GM21723 (cell line): ENCODE measurements at regions not wholly inside any gene's neighbourhood (a gene's known extent, or its start where the extent isn't known, plus 50 kb on each side); places are given as distances from the start of the nearest gene placed in this dataset.
A peak's percentile ranks its signal among the peaks of the same experiment; 100 is the strongest.
"Not testable (repeated sequence)": the region's sequence is repeated elsewhere in the genome, so short reads cannot be mapped to it uniquely, and the experiment has no call there.

ENCODE experiments used
- ATAC-seq: cut with Tn5 transposase; IDR thresholded peaks from one replicate; pipeline ENCODE4 v1.9.1; 2021; ENCODE audit warnings: mild to moderate bottlenecking, moderate library complexity; ENCODE audit not compliant: unreplicated experiment

DNA sequence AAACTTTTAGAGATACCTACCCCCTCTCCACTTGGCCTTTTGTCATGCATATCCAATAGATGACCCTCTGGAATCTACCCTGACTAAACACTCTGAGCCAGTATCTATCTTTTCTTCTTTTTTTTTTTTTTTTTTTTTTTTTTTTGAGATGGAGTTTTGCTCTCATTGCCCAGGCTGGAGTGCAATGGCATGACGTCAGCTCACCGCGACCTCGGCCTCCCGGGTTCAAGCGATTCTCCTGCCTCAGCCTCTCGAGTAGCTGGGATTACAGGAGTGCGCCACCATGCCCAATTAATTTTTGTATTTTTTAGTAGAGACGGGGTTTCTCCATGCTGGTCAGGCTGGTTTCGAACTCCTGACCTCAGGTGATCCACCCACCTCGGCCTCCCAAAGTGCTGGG, 50.8 kb upstream of the GRIN2B start:
- not testable (repeated sequence) for ATAC-seq

DNA sequence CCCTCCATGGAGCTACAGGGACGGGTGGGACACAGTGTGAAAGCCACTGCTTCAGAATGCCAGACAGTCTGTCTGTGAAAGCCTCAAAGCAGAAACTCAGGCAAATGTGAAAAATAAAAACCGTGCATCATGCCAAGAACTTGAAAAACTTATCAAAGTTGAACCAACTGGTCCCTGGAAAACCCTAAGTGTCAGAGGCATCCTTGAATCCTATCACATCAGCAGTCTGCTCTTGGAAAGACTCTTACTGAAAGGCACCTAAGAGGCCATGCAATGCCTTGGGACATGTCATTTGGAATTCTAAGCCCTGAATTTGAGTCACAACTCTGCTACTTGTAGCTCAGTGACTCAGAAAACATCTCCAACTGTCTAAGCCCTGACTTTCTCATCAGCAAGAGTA, 62.4 kb upstream of the GRIN2B start:
- ATAC-seq = no peak

DNA sequence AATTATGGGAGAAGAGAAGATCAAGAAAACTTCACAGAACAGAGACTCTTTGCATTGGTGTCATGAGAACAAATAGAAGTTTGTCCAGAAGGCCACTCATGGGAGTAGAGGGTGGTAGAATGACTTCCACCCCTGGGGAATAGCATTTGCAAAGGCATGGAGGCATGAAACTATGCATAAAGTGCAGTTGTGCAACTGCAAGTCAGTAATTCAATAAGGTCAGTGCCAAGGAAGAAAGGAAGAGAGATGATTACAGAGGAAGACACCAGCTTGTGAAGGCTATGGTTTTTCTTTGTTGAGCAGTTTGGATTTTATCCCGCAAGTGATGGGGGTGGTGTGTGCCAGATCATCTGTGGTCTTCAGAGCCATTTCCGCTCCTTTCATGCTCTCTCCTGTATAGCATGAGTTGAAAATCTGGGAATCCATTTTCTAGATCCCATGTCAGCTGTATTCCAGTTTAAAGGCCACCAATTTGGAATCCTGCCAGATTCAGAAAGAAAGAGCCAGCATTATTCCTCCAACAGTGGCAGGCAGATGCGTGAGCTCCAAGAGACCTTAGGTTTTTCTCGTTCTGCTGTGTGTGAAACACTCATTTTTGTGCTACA, 67.6 kb upstream of the GRIN2B start:
- no peak for ATAC-seq

DNA sequence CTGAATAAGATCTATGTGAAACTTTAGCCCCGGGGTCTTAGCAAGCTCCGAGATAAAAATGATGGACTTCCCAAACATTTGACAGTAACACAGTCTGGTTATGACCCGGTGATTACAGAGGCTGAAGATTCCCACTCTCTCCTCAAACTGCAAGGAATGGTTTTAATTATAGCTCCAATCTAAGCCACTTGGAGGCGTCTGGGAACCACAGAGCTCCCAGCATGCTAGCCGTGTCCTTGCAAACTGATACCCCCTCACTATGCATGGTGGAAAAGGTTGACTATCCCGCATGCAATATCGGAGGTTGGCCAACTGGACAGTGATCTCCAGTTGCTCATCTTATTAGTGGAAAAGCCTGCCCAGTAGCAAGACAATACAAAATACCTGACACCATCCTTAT, 76.5 kb upstream of the GRIN2B start:
- no peak for ATAC-seq

DNA sequence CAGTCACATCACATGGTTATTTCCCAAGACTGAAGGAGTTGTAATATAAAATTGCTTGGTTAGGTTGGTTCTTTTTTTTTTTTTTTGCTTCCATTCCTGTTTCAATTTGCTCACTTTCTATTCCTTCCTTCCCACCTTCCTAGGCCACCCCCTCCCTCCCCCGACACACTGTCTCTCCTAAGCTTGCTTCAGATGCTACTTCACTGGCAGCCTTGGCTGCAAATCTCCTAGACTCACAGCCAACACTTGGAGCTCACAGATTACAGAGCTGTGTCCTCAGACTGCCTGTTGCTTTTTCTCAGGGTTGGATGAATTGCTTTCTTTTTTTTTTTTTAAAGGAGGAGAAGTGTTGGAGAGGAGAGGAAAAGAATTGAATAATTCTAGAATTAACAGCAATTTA, 77.3 kb upstream of the GRIN2B start:
- no peak for ATAC-seq

DNA sequence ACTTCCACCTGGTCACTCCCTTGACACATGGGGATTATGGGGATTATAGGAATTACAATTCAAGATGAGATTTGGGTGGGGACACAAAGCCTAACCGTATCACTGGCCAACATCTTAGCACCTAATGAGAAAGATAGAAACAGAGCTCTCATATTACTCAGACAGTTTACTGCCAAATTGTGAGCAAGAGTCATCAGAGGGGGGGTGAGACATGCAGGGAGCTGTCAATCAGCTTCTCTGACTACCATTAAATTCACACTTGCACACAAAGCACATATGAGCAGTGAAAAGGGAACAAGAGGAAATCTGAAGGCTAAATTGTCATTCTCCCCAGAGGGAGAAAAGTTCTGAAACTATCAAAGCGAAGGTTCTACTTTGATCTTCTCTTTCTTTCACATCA, 78.1 kb upstream of the GRIN2B start:
- ATAC-seq = no peak

DNA sequence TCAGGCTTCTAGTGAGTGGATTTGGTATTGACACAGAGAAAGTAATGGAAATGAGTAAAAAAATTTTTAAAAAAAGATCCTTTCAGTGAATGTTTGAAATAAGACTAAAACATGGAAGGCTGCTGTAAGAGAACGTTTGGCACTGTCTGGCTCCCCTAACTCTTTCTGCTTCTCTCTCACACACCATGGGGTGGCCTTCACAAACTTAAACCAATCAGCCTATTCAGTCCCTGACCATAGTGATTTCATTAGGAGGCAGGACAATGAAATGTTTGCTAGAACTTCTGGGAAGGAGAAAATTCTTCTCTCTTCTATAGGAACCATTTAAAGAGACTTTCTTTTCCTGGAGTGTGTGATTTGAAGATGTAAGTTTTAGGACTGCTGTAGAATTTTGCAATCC, 84.2 kb upstream of the GRIN2B start:
- no peak for ATAC-seq

DNA sequence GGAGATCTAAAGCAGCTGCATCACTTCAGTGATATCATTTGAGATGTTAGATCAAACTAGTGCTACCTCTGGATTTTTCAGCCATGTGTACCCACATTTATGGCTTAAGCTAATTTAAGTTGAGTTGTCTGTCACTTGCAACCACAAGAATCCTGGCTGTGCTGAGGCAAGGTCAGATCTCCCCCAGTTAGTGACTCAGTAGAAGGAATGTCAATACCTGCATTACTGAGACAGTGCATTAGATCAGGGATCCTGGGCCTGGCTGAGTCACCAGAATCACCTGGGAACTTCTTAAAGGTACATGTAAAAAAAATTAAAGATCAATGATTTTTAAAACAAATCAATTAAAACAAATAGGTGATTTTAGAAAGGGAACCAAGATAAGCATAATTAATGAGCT, 84.6 kb upstream of the GRIN2B start:
- no peak for ATAC-seq

DNA sequence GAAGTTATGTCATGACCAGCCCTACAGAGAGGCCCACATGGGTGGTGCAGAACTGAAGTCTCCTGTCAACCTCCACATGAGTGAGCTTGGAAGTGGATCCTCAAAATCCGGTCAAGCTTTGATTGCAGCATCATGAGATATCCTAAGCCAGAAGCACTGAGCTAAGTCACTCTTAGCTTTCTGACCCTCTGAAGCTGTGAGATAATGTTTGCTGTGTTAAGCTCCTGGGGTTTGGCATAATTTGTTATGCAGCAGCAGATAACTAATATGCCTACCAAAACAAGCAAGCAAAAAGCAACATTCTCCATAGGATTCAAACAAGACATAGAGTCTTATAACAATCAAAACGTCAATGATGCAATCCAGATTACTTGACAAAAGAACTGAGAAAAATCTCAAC, 87.6 kb upstream of the GRIN2B start:
- ATAC-seq = no peak

DNA sequence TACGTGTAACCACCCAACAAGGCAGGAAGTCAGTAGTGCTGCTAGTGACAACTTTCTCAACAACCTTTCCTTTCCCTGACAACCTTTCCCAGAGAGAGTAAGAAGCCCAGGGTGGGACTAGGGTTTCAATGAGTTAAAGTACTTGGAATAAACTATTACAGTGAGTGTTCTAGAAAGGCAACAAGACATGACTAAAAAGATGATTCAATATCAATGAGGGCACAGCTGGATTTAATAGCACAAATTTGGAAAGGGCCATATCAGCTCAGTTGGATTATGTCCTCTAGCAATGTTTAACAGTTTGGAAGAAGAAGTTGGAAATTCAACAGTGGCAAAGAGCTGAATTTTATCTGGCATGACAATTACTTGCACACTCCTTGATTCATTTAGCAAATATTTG, 90.4 kb upstream of the GRIN2B start:
- ATAC-seq = no peak

DNA sequence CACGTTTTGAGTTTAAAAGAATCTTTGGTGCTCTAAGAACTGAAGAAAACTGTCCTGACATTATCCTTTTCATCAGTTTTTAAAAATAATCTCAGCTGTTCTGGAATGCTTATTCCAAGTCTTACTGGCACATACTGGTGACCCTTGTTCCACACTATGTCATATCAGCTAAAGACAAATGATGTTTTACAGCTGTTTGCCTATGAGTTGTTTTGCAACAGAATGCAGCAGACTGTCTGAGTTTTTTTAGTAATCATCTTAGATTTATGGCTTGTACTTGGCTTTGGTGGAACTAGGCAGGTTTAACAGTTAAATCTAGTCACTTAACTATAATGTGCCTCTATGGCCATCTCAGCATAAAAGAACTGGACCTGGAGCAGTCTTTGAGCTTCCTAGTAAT, 91.6 kb upstream of the GRIN2B start:
- ATAC-seq = no peak

DNA sequence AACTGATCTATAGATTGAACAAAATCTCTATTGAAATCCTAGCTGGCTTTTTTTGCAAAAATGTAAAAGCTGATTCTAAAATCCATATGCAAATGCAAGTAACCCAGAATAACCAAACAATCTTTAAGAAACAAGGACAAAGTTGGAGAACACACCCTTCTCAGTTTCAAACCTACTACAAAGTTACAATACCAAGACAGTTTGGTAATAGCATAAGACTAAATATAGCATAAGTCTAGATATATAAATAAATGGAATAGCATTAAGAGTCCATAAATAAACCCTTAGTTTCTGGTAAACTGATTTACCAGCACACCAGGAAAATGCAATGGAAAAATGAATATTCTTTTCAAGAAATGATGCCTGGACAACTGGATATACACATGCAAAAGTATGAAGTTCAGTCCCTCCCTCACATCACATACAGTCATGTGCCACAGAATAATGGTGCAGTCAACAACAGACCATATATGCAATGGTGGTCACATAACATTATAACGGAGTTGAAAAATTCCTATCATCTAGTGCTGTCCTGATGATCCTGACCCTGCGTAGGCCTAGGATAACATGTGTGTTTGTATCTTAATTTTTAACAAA, 94.5 kb upstream of the GRIN2B start:
- no peak for ATAC-seq

DNA sequence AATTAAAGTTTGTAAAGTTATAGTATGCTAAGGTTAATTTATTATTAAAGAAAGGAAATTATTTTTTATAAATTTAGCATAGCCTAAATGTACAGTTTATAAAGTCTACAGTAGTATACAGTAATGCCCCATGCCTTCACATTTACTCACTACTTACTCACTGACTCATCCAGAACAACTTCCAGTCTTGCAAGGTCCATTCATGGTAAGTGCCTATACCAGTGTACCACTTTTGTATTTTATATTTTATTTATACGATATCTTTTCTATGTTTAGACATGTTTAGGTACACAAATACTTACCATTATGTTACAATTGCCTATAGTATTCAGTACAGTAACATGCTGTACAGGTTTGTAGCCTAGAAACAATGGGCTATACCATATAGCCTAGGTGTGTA, 95.1 kb upstream of the GRIN2B start:
- no peak for ATAC-seq

DNA sequence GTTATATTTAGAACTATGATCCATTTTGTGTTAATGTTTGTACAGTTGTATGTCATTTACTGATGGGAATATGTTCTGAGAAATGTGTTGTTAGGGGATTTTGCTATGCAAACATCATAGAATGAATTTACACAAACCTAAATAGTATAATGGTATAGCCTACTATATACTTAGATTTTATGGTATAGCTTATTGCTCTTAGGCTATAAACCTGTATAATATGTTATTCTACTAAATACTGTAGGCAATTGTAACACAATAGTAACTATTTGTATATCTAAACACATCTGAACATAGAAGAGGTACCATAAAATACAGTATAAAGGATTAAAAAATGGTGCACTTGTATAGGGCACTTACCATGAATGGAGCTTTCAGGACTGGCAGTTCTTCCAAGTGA, 105.4 kb upstream of the GRIN2B start:
- no peak for ATAC-seq

DNA sequence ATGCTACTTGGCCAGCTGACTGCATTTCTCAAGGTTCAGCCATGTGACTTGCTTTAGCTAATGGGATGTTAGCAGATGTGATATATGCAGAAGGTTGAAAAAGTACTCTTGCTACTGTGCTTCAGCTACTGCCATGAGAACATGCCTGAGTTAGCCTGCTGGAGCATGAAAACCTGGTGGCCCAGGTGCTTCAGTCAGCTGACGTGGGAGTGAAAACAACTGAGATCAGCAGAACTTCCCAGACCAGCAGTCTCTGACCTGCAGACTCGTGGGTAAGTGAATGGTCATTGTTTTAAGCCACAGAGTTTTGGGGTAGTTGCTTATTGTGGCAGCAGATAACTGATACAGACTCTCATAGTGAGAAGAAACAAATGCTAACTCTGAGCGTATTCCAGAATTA, 118.6 kb upstream of the GRIN2B start:
- ATAC-seq = no peak

DNA sequence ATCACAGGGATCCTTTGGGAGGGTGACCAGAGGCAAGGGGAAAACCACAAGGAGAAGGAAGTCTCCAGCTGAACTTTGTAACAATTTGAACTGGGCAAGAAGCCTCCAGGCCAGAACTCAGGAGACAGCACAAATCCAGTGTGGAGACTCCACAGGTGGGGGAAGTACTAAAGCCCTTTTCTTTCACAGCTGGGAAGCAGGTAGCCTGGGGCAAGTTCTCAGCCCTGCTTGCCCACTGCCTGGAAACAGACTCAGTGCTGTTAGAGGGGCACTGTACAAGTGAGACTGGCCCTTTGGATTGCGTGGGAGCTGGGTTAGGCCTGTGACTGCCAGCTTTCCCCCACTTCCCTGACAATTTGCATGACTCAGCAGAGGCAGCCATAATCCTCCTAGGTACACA, 120.2 kb upstream of the GRIN2B start:
- ATAC-seq = not testable (repeated sequence)

DNA sequence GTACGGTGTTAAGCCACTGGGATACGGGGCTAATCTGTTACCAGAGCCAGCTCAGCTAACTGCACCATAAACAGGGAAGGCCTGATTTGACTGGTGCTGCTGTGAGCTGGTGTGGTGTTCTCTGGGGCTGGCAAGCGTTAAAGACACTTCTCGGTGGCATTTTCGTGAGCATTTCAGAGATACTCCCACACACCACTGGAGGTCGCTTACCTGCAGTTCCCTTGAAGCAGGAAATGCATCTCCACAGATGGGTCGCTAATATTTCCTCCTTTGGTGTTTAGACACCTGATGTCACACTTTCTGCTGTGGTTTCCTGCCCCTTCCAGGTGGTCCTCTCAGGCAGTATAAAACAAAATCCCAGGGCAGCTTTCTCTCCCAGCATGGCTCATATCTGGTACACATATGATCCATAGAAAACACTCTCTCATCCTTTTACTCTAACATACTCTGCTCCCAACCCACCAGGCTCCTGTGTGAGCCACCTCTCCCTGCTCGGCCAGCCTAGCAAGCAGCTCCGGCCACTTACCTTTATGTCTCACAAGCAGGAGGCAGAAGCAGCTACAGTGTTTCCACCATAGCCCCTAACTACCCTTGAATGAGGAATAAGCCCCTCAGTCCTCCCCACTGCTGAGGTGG, 129.9 kb upstream of the GRIN2B start:
- peak; percentile 100 for ATAC-seq

DNA sequence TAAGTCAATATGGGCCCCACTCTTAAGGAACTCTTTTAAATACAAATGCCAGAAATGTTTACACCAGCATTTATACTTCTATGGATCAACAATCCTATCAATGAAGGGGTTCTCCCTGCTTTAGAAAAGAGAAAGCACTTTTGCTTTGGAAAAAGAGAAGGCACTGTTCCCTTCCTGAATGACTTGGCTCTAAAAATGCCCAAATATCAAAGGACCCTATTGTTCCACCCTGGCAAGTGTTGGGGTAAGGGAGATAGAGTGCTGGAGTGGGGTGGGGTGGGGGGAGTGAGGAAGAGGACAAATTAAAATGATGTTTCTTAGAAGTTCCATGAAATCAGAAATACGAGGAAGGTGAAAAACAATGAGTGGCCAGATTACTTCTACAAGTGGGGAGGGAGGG, 131.6 kb upstream of the GRIN2B start:
- no peak for ATAC-seq

DNA sequence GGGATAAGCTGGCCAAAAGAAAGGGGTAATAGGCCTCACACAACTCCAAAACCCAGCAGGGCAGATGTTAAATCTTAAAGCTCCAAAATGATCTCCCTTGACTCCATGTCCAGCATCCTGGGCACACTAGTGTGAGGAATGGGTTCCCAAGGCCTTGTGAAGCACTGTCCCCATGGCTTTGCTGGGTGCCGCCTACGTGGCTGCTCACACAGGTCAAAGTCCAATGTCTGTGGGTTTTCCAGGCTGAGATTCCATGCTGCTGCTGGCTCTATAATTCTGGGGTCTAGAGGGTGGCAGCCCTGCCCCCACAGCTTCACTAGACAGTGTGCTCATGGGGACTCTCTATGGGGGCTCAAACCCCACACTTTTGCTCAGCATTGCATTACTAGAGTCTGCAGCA, 145.3 kb upstream of the GRIN2B start:
- ATAC-seq = no peak

DNA sequence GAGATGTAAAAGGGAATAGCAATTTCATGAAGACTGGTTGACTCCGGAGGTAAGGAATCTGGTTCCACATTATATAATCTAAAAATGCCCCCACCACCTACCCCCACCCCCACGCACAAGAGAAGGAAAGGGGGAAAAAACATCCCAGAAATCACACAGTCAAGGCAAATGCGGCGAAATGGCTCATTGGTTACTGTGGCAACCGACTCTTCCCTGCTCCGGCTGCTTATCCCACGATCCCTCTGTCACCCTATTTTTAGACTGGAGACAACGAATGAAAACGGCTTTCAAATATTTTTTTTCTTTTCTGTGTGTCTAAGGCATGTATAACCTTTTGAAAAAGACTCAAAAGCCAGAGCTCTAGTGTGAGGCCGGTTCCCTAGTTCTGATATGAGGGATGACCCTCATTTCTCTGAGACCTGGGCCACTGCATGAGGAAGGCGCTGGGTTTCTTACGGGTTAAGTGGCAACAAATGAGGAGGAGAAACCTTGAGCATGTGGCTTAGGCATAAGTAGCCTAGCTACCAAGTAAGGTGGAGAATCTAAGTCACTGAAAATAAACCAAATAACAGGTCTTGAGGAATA, 148.3 kb upstream of the GRIN2B start:
- ATAC-seq = no peak

DNA sequence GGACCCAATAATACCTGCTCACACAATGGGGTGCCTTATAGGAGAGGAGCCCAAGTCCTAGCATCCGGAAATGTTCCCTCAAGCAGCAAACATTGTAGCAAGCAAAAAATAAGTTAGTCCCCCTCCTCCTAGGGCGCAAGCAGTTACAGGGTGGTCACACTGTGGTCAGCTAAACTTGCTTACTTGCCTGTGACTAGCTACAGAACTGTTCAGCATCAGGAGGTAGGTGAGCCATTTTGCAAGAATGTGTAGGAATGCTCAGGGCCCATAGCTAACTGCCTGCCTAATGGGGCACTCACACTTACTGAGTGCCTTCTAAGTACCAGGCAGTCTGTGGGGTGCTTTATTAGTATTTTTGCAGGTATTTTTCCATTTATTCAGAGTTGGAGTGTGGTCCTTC, 154.6 kb upstream of the GRIN2B start:
- ATAC-seq = no peak

DNA sequence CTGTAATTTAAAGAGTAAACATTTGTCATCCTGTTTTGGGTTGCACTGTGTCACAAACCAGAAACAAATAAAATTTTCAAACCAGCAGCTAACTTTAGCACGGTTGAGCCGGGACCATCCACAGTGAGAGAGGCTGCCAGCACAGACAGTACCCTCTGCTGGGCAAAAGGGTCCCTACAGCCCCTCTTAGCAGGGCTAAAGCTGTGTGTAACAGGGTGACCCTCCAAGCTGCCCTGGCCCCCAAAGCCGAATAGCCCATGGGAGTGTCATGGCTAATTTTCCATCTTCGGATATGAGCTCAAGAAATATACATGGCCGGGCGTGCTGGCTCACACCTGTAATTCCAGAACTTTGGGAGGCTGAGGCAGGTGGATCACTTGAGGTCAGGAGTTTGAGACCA, 157.1 kb upstream of the GRIN2B start:
- ATAC-seq = no peak
